Esophagus squamous epithelium (tissue), 5 donors: ENCODE measurements at regions not wholly inside any gene's neighbourhood (a gene's known extent, or its start where the extent isn't known, plus 50 kb on each side); places are given as distances from the start of the nearest gene placed in this dataset.

ENCODE experiments used
- DNase-seq: peaks from one replicate; lab custom pipeline; 2025; lab: John Stamatoyannopoulos, UW
- H3K27ac ChIP-seq, 4 donors: fragments of 200-600 bp; sonication (generic); one replicate each; pipeline ENCODE4 v1.5.1; 2016 to 2019; ENCODE audit warnings: mild to moderate bottlenecking in 1 of 4
- H3K27me3 ChIP-seq, 4 donors: fragments of 200-600 bp; sonication (generic); 1 replicate in 3 of 4; 2 replicates in 1 of 4; pipeline versions ENCODE4 v1.5.1 to v1.6.0; 2017 to 2021; ENCODE audit warnings: antibody characterized with exemption in 1 of 4
- H3K36me3 ChIP-seq, 3 donors: fragments of 200-600 bp; sonication (generic); one replicate each; pipeline ENCODE4 v1.5.1; 2016 to 2019
- H3K4me1 ChIP-seq, 3 donors: fragments of 200-600 bp; sonication (generic); one replicate each; pipeline ENCODE4 v1.5.1; 2017 to 2019
- H3K4me3 ChIP-seq, 4 donors: fragments of 200-600 bp; sonication (generic); 1 replicate in 3 of 4; 2 replicates in 1 of 4; pipeline ENCODE4 v1.5.1; 2016 to 2019; ENCODE audit warnings: mild to moderate bottlenecking in 2 of 4, moderate library complexity in 1 of 4
- H3K9me3 ChIP-seq, 3 donors: fragments of 200-600 bp; sonication (generic); one replicate each; pipeline ENCODE4 v1.5.1; 2016 to 2019
- POLR2A ChIP-seq, 4 donors: fragments of 450-650 bp; IDR thresholded peaks; one replicate each; pipeline ENCODE4 v1.6.1; 2017; ENCODE audit warnings: antibody characterized with exemption in 4 of 4, mild to moderate bottlenecking in 4 of 4, moderate library complexity in 3 of 4
- WGBS, 2 donors: methylation state at CpG; one replicate each; pipeline ENCODE4 v1.1.5; 2018; 5-methylcytosine and 5-hydroxymethylcytosine counted together
- intact Hi-C: fragments of 100-400 bp; cut with DNase I; formaldehyde crosslinking; loops from one replicate; pipeline ENCODE4 v1.15.0; 2022
- TF ChIP-seq, protein P1 (sequence below), 6 experiments: fragments of 450-650 bp in 4 of 6; fragments of 200-600 bp in 2 of 6; sonication (generic) in 2 of 6; IDR thresholded peaks; one replicate each; pipeline ENCODE4 v1.5.1; 2016 to 2019; ENCODE audit warnings: antibody characterized with exemption in 6 of 6, mild to moderate bottlenecking in 4 of 6, moderate library complexity in 4 of 6
- donor health status: DM: yes; HTN: yes; CAD: no.

DNA sequence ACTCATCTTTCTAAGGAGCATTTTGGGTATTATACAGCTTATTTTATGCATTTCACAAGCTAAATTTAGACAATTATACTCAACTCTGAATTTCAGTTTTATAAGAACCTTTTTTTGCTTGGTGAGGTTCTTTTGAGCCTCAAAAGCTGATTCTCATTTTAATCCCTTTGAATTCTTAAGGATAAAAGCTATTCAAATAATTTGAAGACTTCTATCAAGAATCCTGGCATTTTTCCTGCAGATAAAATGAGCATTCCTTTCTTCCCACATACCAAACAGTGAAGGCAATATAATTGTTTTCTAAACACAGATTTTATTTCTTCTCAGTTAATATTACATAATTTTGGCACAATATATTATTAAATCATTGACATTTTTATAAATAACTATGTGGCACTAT lies 118.4 kb upstream of the GPM6A start:
- peaks cover 0 to 4% (median 0%) of the 10 kb centered on the region in 3 donors for H3K4me1 ChIP-seq
- peaks cover 0 to 5% (median 0%) of the 10 kb centered on the region in 3 donors for H3K9me3 ChIP-seq
- no peak overlapping the region for H3K4me3 ChIP-seq
- TF ChIP-seq, protein P1, sequence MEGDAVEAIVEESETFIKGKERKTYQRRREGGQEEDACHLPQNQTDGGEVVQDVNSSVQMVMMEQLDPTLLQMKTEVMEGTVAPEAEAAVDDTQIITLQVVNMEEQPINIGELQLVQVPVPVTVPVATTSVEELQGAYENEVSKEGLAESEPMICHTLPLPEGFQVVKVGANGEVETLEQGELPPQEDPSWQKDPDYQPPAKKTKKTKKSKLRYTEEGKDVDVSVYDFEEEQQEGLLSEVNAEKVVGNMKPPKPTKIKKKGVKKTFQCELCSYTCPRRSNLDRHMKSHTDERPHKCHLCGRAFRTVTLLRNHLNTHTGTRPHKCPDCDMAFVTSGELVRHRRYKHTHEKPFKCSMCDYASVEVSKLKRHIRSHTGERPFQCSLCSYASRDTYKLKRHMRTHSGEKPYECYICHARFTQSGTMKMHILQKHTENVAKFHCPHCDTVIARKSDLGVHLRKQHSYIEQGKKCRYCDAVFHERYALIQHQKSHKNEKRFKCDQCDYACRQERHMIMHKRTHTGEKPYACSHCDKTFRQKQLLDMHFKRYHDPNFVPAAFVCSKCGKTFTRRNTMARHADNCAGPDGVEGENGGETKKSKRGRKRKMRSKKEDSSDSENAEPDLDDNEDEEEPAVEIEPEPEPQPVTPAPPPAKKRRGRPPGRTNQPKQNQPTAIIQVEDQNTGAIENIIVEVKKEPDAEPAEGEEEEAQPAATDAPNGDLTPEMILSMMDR (IDR thresholded peaks at IDR 0.05) = no peak
- no peak for TF ChIP-seq POLR2A (IDR thresholded peaks at IDR 0.05)
- no peak for DNase-seq
- no peak overlapping the region for H3K27ac ChIP-seq
- no peaks in the 10 kb centered on the region for H3K27me3 ChIP-seq
- H3K36me3 ChIP-seq = no peaks in the 10 kb centered on the region
- intact Hi-C loops = no loop called here

DNA sequence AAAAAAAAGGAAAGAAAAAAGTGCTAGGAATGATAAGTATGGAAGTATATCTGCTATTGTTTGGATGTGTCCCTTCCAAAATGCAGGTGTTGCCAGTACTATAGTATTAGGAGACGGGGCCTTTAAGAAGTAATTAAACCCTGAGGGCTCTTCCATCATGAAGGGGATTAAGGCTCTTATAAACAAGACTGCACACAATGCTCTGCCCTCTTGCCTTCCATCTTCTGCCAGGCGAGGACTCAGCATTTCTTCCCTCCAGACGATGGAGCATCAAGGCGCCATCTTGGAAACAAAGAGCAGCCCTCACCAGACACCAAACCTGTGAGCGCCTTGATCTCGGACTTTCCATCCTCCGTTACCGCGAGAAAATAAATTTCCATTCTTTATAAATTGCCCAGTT lies 120.1 kb upstream of the GPM6A start:
- Histone ChIP-seq H3K36me3 (no peaks in the 10 kb centered on the region), H3K4me3 (no peak overlapping the region), H3K4me1 (peaks cover 0 to 4% (median 0%) of the 10 kb centered on the region in 3 donors), H3K27me3 (no peaks in the 10 kb centered on the region), H3K27ac (no peak overlapping the region), H3K9me3 (peaks cover 0 to 5% (median 0%) of the 10 kb centered on the region in 3 donors)
- intact Hi-C loops = no loop called here
- no peak for TF ChIP-seq POLR2A (IDR thresholded peaks at IDR 0.05)
- TF ChIP-seq, protein P1 (IDR thresholded peaks at IDR 0.05) = no peak
- WGBS, 2 donors = 87 to 88% methylated on average over 9 of the region's 9 CpGs
- DNase-seq = no peak

DNA sequence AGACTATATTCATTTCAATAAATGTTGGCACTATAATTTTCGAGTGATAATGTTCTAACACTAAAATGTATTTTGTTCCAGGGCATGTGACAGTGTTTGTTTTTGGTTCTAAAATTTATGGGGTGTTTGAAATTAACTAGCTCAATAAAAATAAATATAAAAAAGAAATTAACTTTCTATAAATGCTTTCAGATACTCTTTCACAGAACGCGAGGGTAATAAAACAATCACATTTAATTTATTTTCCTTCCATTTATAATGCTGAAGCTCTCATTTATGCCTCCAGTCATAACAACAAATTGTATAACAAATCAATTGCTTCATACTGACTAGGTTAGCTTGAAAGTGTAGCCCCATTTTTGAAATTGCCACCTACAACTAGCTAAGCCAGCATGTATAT lies 122.4 kb upstream of the GPM6A start:
- H3K4me1 ChIP-seq = peaks cover 0 to 4% (median 0%) of the 10 kb centered on the region in 3 donors
- no peak overlapping the region for H3K4me3 ChIP-seq
- peaks cover 0 to 5% (median 0%) of the 10 kb centered on the region in 3 donors for H3K9me3 ChIP-seq
- TF ChIP-seq, protein P1 (IDR thresholded peaks at IDR 0.05) = no peak
- no peak for TF ChIP-seq POLR2A (IDR thresholded peaks at IDR 0.05)
- H3K27ac ChIP-seq = no peak overlapping the region
- H3K27me3 ChIP-seq = no peaks in the 10 kb centered on the region
- intact Hi-C loops = no loop called here
- DNase-seq = no peak
- WGBS, 2 donors = 75% methylated on average over 3 of the region's 3 CpGs
- no peaks in the 10 kb centered on the region for H3K36me3 ChIP-seq

DNA sequence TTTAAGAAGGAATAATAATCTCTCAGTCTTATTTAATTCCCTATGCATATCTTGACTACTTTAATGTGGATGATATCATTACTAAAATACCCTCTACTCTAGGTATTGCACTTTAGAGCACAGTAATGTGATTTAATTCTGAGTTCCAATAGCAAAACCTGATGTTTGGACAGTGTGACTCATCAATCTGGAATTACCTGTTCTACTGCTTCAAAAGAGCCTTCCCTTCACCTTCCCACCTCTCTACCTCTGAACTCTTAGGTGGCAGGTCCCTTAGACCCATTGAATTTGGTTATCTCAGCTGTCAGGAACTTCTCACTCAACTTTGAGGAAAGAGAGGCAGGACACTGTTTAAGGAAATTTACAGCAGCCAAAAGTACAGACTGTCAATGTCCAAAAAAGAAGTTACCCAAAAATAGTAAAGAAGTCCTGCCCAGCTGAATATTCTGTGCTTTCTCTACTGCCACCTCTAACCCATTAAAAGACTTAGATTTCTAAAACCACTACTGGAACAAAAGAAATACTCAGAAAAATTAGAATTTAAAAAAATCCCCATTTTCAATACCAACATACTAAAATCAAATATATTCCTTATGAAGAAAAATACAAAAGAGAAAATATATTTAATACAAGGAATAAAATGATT lies 123.1 kb upstream of the GPM6A start:
- Histone ChIP-seq H3K27me3 (no peaks in the 10 kb centered on the region), H3K36me3 (no peaks in the 10 kb centered on the region), H3K4me3 (no peak overlapping the region), H3K9me3 (peaks cover 0 to 5% (median 0%) of the 10 kb centered on the region in 3 donors), H3K27ac (no peak overlapping the region), H3K4me1 (peaks cover 0 to 4% (median 0%) of the 10 kb centered on the region in 3 donors)
- no peak for TF ChIP-seq POLR2A (IDR thresholded peaks at IDR 0.05)
- TF ChIP-seq, protein P1 (IDR thresholded peaks at IDR 0.05) = no peak
- no peak for DNase-seq
- intact Hi-C loops = no loop called here

DNA sequence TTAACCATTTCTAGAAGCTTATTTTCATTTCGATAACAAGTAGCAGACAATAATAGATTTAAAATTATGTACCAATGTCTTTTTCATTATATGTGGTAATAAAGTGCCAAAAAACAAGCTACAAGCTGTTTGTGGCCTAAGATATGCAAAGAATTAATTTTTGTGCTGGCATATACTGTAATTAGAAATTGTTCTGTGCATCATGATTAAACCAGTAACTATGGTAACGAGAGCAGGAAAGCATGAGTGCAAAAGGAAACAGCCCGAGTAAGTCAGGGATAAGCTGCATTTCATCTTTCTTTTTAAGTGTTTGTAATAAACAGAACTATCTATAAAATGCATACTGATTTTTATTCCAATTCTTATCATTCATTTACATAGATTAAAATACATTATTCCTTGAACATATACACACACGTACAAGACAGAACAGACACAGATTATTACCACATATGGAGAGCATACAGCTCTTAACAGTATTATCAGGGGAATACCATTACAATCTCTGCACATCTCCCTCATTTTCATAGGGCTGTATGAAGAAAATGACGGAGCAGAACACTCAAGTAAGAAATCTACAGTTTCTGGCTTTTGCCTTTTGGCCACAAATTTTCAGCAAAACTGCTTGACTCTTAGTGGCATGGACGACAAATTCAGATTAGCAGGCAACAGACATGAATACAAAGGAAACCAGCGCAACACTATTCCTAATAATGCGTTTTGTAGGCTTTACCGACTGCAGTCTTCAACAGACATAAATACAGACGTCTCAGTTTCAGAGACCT lies 121.3 kb upstream of the WDR17 start:
- Histone ChIP-seq H3K36me3 (no peaks in the 10 kb centered on the region), H3K27me3 (no peaks in the 10 kb centered on the region), H3K9me3 (no peaks in the 10 kb centered on the region), H3K27ac (no peak overlapping the region), H3K4me1 (peaks cover 0 to 4% (median 0%) of the 10 kb centered on the region in 3 donors), H3K4me3 (no peak overlapping the region)
- DNase-seq = no peak
- 76% methylated on average over 10 of the region's 10 CpGs for WGBS, 2 donors
- intact Hi-C loops = no loop called here
- TF ChIP-seq, protein P1 (IDR thresholded peaks at IDR 0.05) = no peak
- TF ChIP-seq POLR2A (IDR thresholded peaks at IDR 0.05) = no peak
